ENCODE measurements at regions not wholly inside any gene's neighbourhood (a gene's known extent, or its start where the extent isn't known, plus 50 kb on each side); places are given as distances from the start of the nearest gene placed in this dataset.

DNA sequence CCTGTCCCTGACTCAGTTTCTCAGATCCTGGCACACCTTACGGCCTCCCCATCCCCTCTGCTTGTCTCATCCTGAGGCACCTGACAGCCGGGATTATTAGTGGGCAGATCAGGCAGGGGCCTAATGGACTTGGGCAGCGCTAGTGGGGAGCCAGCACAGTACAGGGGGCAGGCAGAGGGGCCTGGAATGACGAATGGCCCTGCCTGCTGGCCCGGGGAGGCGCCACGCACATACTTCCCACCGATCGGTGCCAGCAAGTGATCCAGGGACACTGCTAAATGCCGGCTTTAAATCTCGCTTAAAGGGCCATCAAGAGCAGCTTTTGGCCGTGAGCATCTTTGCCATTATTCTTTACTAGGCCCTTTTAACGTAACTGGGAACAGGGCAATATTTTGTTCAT, 188.4 kb downstream of the DHX35 start:
- no peak for DNase-seq

DNA sequence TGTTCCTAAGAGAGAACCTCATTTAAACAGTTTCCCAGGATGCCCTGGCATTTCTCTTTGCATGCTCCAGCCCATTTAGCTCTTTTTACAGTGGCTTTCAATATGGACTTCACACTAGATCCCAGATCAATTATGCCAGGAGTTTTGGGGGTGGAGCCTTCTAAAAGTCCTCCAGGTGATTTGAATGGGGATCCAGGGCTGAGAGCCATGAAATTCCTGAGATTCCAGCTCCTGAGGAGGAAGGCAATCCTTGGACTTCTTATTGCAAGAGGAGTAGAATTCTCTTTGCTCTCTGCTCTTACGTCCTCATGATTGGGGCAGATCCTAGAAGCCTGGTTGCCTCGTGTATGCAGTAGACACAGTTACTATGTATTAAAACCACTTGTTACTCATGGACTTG, 184.2 kb downstream of the DHX35 start:
- no peak for DNase-seq

DNA sequence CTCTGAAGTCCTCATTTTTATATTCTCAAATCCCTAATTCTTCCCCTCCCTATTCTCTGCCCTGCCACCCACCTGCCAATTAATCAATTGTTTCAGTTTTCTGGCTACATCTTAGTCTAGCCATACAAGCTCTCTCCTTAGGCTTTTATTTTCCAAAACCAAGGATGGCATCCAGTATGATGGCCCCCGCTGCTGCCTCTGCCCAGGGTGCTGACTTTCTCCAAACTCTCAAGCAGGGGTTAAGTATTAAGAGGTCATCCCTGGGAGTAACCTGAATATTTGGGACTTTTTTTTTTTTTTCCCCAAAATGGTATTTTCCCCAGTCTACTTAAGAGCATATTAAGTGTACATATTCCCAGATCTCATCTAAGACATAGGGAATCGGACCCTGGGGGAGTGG, 183.8 kb downstream of the DHX35 start:
- no peak for DNase-seq

DNA sequence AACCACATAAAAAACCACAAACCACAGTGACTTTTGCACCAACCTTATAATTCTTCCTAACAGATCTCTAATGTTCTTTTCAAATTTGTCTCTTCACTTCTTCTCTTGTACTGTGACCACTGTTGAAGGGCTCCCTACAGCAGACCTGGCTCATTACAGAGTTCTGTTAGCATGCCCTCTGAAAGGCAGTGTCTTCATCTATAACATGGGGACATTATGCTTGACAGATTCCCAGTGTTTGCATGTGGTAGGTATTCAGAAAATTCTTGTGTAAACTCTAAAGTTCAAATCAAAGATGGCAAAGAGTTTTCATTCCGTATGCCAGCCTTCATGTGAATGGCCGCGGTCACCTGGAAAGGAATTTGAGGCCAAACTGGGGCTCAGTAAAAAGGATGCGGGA, 182.6 kb downstream of the DHX35 start:
- DNase-seq = no peak

DNA sequence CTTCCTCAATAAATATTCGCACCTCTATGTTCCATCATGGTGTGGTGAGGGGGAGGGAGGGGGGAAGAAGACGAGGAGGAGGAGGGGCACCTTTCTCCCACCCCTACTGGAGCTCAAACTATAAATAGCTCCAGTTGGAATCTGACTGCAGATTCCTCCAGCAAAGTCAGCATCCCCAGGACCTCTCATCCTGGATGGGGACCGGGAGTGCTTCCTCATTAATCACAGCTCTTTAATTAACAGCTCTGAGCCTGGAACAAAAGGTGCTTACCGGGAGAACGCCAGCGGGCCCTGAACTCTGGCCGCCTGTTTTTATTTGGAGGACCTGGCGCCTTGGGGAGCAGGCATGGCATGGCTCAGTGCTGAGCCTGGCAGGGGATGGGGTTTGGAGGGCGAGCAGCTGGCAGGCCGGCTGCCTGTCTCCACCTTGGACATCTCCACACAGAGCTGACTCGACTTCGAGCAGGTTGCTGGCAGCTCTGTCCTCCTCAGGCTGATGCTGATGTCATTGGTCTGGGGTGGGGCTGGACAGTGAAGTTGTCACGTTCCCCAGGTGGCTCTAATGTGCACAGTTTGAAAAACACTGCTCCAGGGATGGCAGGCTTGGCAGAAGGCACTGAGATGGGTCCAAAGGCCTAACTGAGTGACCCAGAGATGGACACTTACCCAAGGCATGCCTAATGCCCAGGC, 180.4 kb downstream of the DHX35 start:
- DNase-seq = no peak

DNA sequence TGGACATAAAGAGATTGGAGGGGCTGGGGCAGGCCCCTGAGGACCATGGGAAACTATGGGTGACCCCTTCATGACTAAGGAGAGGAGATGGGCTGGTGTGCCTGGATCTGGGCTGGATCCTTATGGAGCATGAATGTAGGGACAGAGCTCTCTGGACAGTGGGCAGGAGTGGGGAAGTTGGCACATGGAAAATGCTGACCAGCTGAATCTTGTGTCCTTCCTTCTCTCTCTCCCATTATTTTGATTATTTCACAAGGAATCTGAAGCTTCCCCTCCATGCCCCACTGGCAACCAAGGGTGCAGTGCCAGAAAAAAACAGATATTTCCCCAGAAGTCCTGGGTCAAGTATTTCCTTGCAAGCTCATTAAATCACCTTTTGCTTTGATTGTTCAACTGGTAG, 175.2 kb downstream of the DHX35 start:
- DNase-seq = no peak

DNA sequence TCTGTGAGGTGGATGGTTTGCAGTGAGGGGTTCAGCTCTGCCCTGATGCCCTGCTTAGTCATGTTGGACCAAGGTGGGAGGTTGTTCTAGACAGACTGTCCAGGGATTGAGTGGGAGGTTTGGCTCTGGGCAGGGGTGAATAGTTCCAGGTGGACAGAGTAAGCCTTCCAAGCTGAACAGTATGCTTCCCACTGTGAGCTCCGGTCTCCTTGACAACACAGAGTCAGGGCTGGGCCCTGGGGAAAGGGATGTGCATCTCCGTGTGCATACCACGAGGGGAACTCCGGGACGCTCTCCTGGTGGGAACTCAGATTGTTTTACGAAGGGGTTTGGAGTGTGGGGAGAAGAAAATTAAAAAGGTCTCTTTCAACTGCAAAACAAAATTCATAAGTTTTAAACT, 174.7 kb downstream of the DHX35 start:
- no peak for DNase-seq

DNA sequence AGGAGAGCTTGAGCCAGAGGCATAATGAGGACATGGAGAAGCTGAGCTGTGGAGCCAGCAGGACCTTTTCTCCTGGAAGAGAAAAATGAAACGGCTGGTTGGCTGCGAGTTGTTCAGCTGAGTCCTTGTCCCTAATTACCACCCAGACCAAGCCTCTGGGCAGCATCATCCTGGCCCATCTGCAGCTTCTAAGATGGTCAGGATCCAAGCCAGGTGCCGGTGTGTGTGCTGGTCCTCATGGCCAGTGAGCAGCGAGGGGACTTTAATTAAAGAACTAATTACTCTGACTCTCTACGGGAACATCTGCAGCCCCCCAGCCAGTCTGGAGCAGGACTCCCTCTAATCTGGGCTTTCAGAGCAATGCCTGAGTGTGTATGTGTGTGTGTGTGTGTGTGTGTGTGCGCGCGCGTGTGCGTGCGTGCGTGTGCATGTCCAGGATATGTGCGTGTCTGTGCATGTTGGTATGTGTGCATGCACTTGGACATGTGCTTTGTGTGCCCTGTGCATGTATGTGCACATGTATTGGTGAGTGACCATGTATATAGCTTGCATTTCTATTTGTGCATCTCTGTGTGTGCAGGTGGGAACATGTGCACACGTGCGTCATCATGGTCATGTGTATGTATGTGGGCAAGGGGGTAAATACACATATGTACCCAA, 173.9 kb downstream of the DHX35 start:
- DNase-seq = no peak

DNA sequence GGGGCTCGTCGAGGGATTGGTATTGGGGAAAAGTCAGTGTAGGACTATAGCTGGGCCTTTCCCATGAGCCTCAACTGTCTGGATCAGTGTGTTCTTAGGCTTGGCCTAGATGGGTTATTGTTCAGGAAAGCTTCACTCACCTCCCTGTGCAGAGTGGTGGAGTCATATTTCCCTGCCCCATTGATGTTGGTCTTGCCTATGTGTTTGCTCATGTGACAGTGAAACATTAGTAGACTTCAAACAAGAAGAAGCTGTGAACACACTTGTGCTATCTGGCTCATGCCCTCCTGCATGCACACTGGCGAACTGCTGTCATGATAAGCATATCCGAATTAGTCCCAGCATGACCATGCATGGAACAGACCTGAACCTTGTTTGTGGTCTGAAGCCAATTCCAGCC, 171.1 kb downstream of the DHX35 start:
- DNase-seq = peak; percentile 76

DNA sequence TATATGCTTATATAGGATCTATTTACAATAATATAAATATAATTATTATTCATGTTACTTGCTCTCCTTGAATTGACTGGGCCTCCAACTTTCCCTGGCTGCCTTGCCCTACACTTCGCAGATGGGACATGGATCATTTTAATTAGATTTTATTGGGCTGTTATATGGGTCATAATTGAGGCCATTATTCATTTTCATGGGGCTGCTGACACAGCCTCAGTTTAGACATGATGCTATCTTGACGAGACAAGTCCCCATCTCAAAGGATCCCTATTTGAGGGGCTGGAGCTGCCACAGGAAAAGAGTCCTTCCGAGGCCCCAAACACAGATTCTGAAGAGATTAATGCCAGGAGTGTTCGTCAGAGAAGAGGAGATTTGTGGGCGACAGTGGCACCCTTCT, 170.4 kb downstream of the DHX35 start:
- DNase-seq = no peak

DNA sequence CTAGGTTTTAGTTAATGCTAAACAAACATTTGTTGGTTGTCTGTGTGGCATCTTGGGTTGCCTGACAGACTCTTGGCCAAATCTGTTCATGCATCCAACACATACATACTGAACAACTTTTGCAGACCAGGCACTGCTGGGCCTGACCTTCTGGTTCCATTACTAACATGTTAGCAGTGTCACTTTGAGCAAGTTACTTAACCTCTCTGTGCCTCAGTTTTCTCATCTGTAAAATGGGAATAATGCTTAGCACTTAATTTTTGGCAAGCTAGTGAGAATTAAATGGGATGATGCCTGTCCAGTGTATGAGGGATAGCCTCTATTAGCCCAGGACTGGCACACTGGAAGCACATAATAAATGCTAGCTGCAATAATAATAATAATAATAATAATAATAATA, 169.9 kb downstream of the DHX35 start:
- no peak for DNase-seq

DNA sequence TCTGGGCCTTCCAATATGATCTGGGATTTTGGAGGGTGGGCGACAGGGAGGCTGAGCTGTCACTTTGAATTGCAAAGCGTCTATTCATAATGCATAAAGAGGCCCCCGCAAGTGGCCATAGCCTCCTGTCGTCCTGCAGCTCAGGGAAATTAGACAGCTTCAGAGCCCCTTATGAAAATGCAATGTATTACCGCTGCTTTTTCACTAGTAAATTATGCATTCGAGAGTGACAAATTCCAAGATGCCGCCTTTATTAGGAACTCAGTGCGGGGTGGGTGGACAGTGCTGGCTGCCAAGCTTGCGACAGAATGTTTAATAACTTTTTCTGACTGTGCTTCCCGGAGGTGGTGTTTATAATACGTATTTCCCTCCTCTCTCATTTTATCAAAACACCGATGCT, 168.5 kb downstream of the DHX35 start:
- no peak for DNase-seq

DNA sequence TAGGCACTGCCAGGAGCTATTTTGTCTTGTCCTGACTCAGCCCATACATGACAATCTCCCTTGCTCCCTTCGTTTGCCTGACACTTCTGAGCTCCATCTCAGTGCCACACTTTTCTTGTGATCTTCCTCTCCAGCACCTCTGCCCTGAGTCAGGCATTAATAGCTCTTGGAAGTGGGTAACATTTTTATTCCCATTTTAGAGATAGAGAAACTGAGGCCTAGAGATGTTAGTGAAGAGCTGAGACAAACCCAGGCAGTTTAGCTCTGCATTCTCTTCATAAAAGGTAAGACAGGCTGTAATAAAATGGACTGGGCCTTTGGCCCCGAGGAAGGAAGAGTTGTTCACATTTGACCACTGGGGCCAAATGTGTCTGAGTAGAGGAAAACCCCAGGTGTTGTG, 167.4 kb downstream of the DHX35 start:
- DNase-seq = no peak

DNA sequence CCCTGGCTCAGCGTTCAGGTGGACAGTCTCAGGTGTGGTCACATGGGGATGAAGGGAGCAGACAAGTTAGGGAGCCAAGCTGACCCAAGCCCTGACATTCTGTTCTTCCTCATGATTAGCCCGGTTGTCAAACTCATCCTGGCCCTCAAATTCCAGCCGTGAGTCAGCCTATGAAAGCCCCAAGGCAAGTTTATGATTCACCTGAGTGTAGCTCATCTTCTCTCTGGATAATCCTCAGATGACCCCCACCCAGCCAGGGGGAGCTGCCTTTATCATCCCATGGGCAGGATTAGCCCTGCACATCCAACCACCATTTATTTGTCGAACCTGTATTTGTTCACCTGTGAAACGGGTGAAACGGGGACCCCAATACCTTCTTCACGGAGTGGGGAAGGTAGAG, 161.9 kb downstream of the DHX35 start:
- DNase-seq = no peak

DNA sequence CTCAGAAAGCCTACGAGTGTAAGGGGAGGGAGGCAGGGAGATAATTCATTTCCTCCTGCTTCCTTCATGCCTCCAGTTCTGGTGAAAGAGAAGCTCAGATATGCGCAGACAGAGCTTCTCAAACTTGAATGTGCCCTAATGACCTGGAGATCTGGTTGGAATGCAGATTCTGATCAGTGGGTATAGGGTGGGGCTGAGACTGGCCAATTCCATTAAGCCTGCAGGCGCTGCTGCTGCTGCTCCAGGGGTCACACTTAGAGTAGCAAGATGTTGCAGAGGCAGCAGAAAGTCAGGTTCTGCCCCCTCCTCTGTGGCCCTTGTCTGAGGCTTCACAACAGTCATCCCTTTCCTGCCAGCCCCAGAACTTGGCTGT, 161.0 kb downstream of the DHX35 start:
- no peak for DNase-seq

DNA sequence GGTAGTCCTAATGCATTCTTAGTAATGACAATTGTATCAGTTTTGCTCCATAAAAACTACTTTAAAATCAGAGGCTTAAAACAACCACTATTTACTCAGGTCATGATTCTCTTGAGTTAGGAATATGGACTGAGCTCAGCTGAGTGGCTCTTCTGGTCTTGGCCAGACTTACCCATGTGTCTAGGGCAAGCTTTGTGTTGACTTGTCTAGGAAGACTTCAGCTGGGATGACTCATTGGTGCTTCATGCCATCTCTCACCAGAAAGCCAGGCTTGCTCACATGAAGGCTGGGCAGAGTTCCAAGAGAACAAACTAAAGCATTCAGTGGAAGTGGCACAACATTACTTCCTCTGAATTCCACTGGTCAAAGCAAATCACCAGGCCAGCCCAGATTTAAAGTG, 155.3 kb downstream of the DHX35 start:
- DNase-seq = peak; percentile 16

DNA sequence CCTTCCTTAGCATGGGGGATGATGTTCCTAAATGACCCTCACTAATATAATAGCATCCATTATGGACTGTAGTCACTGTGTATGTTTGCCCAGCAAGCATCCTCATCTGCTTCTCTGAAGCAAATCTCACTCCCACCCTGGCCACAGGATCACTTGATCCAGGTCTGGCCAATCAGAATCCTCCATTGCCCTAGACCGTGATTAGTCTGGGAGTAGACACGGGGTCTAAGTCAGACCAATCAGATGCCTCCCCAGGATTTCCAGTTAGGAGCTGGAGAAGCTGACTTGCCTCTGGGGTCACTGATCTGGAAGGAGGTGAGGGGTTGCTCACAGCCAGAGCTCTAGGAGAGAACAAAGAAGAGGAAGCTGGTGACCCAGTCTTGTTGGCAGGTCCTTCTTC, 153.9 kb downstream of the DHX35 start:
- DNase-seq = no peak

DNA sequence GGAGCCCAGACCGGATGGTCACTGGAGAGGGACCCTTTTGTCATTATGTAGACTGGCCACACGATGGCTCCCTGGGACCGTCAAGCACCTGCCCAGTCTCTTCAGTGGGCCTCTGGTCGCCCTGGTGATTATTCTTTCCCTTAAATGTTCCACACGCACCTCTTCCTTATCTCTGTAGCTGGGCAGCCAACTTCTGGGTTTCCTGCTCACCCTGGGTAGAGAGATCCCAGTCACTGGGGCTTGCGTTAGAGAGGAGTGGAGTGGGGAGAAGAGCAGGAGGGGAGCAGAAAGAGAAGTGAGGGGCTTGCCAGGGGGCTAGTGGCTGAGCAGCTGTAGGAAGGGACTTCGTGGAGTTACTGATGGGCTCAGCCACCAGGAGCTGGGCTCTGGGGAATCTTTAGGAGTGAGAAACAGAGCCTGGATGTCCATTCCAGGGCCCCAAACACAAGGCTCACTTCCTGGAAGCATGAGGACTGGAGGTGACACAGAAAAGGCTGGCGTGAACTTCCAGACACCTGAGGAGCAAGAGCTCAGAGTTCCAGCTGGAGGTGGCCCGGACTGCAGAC, 150.1 kb downstream of the DHX35 start:
- peak; percentile 88 for DNase-seq

DNA sequence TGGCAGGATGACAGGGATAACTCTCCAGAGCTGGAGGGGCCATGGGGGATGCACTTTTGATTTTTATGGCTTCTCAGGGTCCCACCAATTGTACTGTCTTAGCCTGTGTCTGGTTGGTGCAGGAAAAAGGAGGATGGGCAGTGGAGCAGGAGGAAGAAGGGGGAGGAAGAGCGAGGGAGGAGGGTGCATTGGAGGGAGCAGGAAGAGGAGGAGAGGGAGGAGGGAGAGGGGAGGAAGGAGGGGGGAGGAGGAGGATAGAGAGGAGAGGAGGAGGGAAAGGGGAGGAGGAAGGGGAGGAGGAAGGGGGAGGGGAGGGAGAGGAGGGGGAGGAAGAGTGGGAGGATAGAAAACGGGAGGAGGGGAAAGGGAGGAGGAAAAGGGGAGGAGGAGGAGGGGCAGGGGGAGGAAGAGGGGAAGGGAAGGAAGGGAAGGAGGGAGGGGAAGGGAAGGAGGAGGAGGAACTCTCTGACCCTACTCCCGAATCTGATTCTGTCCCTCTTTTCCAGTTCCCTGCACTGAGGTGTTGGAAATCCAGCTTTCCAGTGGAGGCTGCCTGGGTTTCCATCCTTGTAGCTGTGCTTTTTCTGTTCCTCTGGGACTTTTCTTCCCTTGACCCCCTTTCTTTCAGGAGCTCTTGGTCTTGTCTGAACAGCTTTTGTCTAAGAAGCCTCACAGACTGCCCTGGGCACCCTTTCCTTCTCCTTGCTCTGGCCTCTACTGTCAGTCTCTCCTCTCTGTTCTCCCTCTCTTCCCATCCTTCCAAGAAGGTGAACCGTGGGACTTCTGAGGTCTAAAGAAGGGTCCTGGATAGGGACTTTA, 149.4 kb downstream of the DHX35 start:
- no peak for DNase-seq

DNA sequence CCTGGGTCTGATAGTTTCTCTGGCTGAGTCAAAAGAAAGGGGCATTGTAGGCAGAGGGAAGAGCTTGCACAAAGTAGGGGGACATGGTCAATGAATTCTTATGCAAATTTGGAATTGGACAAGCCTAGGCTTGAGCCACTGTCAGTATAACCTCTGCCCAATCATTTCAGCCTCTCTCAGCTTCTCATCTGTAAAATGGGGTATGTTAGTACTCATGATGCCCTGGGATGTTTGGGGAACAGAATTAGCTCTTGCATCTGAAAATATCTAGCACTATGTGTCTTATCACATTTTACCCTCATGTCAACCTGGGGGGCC, 148.6 kb downstream of the DHX35 start:
- DNase-seq = no peak

DNA sequence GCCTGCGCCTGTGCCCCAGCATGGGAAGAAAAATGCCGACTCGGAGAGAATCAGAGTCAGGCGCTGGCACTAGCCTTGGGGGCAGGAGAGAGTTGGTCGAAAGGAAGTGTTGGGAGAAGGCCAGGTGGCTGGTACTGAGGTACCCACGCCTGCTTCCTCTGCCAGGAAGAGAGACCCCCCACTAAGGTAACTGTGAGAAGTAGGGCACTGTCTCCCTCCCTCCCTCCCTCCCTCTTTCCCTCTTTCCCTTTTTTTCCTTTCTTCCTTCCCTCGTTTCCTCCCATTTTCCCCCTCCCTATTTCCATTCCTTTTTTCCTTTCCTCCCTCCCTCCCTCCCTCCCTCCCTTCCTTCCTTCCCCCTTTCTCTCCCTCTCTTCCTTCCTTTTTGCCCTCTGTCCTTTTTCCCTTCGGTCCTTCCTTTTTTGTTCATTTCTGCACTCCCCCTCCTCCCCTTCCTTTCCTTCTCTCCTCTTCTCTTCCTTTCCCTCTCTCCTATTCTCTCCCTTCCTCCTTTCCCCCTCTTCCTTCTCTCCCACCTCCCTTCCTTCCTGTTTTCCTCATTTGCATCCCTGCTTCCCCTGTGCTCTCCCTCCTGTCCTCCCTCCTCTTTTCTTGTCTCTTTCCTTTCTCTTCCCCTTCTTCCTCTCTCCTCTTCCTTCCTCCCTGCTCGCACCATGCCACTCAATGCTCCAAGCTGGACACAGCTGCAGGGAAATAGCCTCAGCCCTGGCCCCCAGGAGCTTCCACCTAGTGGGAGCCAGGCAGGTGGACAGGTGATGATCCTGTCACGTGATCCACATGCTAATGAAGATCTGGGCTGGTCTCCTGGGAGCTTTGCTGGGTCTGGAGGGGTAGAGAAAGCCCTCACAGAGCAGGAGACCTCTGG, 148.0 kb downstream of the DHX35 start:
- peak; percentile 22 for DNase-seq

DNA sequence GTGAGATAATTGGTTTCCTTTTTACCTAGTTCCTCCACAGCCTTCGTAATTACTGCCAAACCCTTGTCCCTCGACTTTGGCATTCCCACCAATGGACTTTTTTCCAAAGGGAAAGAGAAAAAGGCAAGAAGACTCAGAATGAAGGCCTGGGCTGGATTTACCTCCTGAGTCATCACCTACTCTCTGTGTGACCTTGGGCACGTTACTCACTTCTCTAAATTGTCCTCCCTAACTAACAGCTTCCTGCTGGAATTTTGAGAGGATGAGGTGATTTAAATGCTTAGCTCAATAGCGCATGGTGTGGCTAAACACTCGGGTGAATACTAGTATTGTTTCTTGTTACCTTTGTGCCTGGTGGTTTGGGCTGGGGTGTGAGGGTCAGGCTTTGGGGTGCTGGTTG, 146.6 kb downstream of the DHX35 start:
- no peak for DNase-seq

DNA sequence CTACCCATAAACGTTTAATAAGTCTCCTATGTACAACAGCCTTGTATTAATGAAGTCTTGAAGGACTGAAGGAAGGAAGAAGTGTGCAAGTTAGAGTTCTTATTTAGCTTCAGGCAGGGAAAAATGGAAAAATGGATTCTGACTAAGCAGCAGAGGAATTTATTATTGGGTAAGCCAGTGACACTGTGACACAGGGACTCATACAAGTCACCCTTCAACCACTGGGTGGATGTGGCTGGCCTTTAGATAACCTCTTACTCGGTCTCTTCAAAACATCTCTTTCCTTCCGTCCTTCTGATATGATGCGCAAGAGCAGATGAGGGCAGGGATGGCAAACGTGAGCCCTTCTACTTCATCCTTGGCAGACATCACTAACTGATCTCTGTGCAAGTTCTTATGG, 145.6 kb downstream of the DHX35 start:
- no peak for DNase-seq
